ENCODE measurements at regions not wholly inside any gene's neighbourhood (a gene's known extent, or its start where the extent isn't known, plus 50 kb on each side); places are given as distances from the start of the nearest gene placed in this dataset.
"Not testable (repeated sequence)": the region's sequence is repeated elsewhere in the genome, so short reads cannot be mapped to it uniquely, and the experiment has no call there.

GRCh38 chr13:19123502-19123901 lies 58.1 kb downstream of the TUBA3C start:
- no peak for DNase-seq (ENCODE audit: low read depth)

DNA sequence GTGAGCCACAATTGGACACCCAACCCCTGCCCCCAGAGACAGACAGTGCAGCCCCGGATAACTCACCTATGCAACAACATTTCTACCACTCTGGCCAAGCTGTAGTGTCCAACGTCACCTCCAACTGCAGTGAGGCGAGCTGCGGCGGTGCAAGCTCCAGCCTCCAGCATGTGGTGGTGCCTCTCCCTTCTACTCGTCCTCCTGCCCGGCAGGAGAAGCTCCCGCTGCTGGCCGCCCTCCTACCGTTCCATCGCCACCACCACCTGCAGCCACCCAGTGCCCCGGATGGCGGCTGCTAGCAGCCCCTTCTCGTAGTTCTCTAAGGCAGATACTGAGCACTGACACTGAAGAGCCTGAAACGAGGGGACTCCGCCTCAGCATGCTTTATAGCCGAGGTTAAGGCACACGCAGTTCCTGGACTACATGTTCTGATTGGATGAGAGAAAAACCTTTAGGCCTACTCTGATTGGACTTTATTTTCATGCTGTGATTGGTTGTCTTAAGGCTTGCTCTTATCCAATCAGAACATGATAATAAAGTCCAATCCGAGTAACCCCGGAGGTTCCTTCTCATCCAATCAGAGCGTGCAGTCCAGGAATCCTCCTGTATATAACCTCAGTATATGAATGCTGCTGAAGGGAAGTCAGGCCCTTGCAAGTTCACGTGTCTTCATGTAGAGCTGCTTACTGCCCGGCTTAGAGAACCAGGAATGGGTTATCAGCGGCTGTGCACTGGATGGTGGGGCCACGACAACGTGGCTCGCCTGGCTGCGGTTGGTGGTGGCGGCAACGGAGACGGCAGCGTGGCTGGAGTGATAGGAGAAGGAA lies 63.5 kb downstream of the TUBA3C start:
- DNase-seq (ENCODE audit: low read depth) = peak; percentile 99

GRCh38 chr13:19109225-19109624 lies 72.4 kb downstream of the TUBA3C start:
- not testable (repeated sequence) for DNase-seq (ENCODE audit: low read depth)

- DNase-seq (ENCODE audit: low read depth) = no peak
Measured at GRCh38 chr13:19103140-19103539, 78.5 kb downstream of the TUBA3C start.

GRCh38 chr13:19093369-19093768 lies 88.3 kb downstream of the TUBA3C start:
- peak; percentile 50 for DNase-seq (ENCODE audit: low read depth)

GRCh38 chr13:19090495-19090894 lies 91.1 kb downstream of the TUBA3C start:
- DNase-seq (ENCODE audit: low read depth) = no peak

GRCh38 chr13:19089315-19089714 lies 92.3 kb downstream of the TUBA3C start:
- DNase-seq (ENCODE audit: low read depth) = no peak

GRCh38 chr13:19088416-19088815 lies 93.2 kb downstream of the TUBA3C start:
- no peak for DNase-seq (ENCODE audit: low read depth)

DNA sequence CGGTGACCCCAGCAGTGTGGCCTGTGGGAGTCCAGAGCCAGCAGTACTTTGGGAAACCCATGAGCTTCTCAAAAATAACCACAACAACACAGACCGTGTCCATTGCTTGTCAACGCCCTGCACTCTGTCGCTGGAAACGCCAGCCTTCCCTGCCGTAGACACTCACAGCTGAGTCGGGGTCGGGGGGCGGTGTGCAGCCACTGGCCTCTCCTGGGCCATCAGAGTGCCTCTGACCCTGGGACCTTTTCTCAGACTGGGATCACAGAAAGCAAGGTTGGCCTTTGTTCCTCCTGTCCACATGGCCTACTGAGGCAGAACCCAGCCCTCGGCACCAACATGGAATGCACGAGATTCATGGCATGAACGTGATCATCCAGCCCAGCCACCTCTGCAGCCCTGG lies 95.7 kb downstream of the TUBA3C start:
- no peak for DNase-seq (ENCODE audit: low read depth)

DNA sequence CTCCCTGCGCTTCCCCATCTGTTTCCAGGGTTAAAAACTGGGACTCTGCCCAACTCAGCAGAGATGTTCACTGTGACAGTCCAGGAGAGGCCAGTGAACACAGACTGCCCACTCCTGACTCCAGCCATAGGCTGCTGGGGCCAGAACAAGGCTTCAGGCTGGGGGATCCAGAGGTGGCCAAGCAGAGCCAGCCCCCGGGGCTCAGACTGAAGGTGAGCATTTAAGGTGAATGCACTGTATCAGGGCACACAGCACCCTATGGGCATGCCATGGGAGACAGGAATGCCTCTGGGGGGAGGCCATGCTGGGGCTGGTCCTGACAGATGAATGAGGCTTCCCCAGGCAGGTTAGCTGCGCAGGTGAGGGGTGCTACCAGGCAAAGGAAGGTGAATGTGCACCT lies 96.4 kb downstream of the TUBA3C start:
- DNase-seq (ENCODE audit: low read depth) = no peak

GRCh38 chr13:19083340-19083739 lies 98.3 kb downstream of the TUBA3C start:
- no peak for DNase-seq (ENCODE audit: low read depth)

DNA sequence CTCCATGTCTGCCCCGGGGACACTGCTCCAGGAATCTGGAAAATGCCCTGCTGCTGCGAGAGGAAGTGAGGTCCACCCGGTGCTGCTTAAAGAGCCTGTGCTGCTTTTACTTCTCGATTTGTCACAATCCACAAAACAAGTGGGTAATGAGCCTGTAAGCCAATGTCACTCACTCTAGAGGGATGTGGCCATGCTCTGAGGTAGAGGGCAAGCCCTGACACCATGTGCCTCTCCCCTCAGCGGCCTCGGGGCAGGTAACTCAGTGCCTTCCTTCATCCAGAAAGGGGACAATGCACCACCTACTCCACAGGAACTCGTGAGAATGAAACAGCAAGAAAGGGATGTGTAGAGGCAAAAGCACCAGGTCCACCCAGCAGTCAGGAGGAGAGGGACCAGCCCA lies 106.2 kb downstream of the TUBA3C start:
- no peak for DNase-seq (ENCODE audit: low read depth)

DNA sequence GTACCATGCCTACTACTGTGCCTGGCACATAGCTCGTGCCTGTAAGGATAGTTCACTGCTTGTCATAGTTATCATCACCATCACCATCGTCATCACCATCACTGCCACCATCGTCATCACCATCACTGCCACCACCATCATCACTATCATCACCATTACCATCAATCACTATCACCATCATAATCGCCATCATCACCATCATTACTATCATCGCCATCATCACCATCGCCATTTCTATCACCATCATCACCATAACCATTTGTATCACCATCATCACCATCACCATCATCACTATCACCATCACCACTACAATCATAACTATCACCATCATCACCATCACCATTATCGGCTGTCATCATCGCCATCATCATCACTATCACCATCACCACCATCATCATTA lies 107.1 kb downstream of the TUBA3C start:
- DNase-seq (ENCODE audit: low read depth) = no peak

DNA sequence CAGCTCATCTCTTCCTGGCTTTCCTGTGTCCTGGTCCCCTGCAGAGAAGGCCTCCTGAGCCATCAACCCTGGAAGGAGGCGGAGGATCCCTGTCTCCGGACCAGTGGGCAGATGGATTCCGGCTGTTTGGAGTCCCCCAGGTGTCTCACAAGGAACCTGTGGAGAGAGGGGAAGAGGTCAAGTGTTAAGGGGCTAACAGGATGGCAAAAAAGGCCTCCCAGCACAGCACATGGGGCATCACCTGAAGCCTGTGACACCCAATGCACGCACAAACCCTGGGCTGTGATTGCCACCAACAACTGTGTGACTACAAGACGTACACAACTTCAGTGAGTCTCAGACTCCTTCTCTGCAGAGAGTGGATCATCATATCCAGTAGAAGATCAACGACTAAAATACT lies 107.5 kb downstream of the TUBA3C start:
- DNase-seq (ENCODE audit: low read depth) = not testable (repeated sequence)

DNA sequence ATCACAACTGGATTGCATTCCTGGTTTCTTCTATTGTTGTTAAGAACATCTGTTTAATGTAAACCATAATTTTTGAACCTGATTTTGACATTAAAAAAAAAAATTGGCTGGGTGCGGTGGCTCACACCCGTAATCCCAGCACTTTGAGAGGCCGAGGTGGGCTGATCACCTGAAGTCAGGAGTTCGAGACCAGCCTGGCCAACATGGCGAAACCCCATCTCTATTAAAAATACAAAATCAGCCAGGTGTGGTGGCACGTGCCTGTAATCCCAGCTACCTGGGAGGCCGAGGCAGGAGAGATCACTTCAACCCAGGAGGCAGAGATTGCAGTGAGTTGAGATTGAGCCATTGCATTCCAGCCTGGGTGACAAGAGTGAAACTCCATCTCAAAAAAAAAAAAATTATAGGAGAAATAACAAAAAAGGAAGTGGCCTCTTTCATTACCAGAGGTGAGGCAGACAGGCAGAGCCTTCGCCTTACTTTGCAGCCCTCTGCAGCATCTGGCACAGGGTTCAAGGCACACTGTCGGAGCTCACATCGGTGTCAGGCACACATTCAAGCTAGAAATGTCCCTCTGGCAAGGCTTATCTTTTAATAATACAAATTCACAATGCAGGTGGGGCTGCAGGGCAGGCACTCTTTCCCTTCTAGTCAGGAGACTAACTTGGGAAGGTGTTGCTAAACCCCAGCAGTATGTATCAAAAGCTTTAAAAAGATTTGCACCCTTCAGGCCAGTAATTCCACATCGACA lies 108.5 kb downstream of the TUBA3C start:
- DNase-seq (ENCODE audit: low read depth) = not testable (repeated sequence)

GRCh38 chr13:19072543-19072942 lies 109.1 kb downstream of the TUBA3C start:
- DNase-seq (ENCODE audit: low read depth) = no peak

- DNase-seq (ENCODE audit: low read depth) = no peak
Measured at GRCh38 chr13:19071161-19071936, 110.3 kb downstream of the TUBA3C start.

DNA sequence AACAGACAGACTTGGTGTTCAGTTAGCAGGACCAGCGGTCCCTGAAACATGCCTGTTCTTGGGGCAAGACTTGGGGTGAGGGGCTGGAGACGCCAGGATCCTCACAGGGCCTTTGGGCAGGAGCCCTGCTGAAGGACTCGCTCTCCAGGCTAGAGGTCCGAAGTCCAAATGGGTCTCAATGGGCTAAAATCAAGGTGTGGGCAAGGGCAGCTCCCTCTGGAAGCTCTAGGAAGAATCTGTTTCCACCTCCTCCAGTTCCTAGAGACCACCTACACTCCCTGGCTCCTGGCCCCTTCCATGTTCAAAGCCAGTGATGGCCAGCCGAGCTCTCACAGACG lies 111.3 kb downstream of the TUBA3C start:
- no peak for DNase-seq (ENCODE audit: low read depth)

DNA sequence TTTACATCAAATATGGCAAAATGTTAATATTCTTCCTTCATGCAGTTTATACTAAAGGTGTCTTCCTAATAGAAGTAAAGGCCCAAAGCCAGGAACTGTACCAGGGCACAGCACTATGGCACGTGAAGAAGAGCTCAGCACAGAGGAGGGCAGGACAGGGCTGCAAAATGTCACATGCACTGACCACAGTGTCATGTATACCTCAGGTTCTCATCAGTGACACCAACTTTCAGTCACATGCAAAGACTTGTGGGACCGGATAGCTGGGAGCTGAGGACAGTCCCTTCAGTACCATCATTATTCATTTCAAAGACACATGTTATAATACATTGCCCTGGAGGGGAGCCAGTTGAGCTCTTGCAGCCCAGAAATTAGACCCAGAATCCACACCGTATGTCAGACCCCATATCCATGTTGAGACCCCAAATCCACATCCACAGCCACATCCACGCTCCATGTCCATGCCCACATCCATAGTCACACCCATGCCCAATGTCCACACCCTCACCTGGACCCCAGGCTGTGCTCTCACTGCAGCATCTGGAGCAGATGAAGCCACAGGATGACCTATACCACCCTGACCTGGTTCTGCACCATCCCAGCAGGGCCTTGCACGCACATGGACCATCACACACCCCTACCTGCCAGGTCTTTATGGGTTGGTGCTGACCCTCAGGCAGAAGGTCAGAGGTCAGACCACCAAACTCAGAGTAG lies 111.8 kb downstream of the TUBA3C start:
- DNase-seq (ENCODE audit: low read depth) = no peak

- no peak for DNase-seq (ENCODE audit: low read depth)
Measured at GRCh38 chr13:19068691-19069090, 112.9 kb downstream of the TUBA3C start.

DNA sequence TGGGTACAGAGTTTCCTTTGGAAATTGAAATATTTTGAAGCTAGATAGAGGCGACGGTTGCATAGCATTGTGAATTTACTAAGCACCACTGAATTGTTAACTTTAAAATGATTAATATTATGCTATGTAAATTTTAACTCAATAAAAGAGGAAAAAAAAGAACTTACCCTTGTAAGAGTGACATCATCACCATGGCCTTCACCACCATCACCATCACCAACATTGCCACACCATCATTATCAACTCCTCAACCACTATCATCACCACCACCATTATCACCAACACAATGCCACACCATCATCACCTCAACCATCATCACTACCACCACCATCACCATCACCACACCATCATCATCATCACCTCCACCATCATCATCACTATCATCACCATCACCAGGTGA lies 113.9 kb downstream of the TUBA3C start:
- no peak for DNase-seq (ENCODE audit: low read depth)
